ENCODE measurements at regions not wholly inside any gene's neighbourhood (a gene's known extent, or its start where the extent isn't known, plus 50 kb on each side); places are given as distances from the start of the nearest gene placed in this dataset.
"Not testable (repeated sequence)": the region's sequence is repeated elsewhere in the genome, so short reads cannot be mapped to it uniquely, and the experiment has no call there.

- no peak for DNase-seq (ENCODE audit: low spot score)
Observed at GRCh38 chr1:166490437-166490991, 323.7 kb upstream of the FAM78B start.

- not testable (repeated sequence) for DNase-seq (ENCODE audit: low spot score)
Observed at GRCh38 chr1:166493765-166494164, 327.0 kb upstream of the FAM78B start.

GRCh38 chr1:166507347-166507746 lies 331.9 kb upstream of the POGK start:
- DNase-seq (ENCODE audit: low spot score): no peak

GRCh38 chr1:166511761-166512160 lies 327.5 kb upstream of the POGK start:
- DNase-seq (ENCODE audit: low spot score): no peak

- no peak for DNase-seq (ENCODE audit: low spot score)
Observed at GRCh38 chr1:166514067-166514466, 325.2 kb upstream of the POGK start.

- DNase-seq (ENCODE audit: low spot score): no peak
Observed at GRCh38 chr1:166527752-166528151, 311.5 kb upstream of the POGK start.

- DNase-seq (ENCODE audit: low spot score): no peak
Observed at GRCh38 chr1:166538646-166539045, 300.6 kb upstream of the POGK start.

GRCh38 chr1:166544036-166544435 lies 295.2 kb upstream of the POGK start:
- DNase-seq (ENCODE audit: low spot score): no peak

GRCh38 chr1:166544561-166544960 lies 294.7 kb upstream of the POGK start:
- DNase-seq (ENCODE audit: low spot score): no peak

- DNase-seq (ENCODE audit: low spot score): no peak
Observed at GRCh38 chr1:166552706-166553105, 286.6 kb upstream of the POGK start.

- no peak for DNase-seq (ENCODE audit: low spot score)
Observed at GRCh38 chr1:166570954-166571353, 268.3 kb upstream of the POGK start.

GRCh38 chr1:166573199-166573598 lies 266.1 kb upstream of the POGK start:
- DNase-seq (ENCODE audit: low spot score): no peak

GRCh38 chr1:166579557-166580501 lies 259.4 kb upstream of the POGK start:
- no peak for DNase-seq (ENCODE audit: low spot score)

- no peak for DNase-seq (ENCODE audit: low spot score)
Observed at GRCh38 chr1:166588741-166589140, 250.5 kb upstream of the POGK start.

GRCh38 chr1:166590161-166590560 lies 249.1 kb upstream of the POGK start:
- DNase-seq (ENCODE audit: low spot score): no peak

- no peak for DNase-seq (ENCODE audit: low spot score)
Observed at GRCh38 chr1:166594646-166595045, 244.6 kb upstream of the POGK start.

- no peak for DNase-seq (ENCODE audit: low spot score)
Observed at GRCh38 chr1:166597516-166597915, 241.8 kb upstream of the POGK start.

- DNase-seq (ENCODE audit: low spot score): no peak
Observed at GRCh38 chr1:166600574-166600973, 238.7 kb upstream of the POGK start.

- DNase-seq (ENCODE audit: low spot score): no peak
Observed at GRCh38 chr1:166601650-166602278, 237.5 kb upstream of the POGK start.

GRCh38 chr1:166602801-166603200 lies 236.5 kb upstream of the POGK start:
- not testable (repeated sequence) for DNase-seq (ENCODE audit: low spot score)

GRCh38 chr1:166603296-166603695 lies 236.0 kb upstream of the POGK start:
- no peak for DNase-seq (ENCODE audit: low spot score)

- DNase-seq (ENCODE audit: low spot score): no peak
Observed at GRCh38 chr1:166605137-166605536, 234.1 kb upstream of the POGK start.

- no peak for DNase-seq (ENCODE audit: low spot score)
Observed at GRCh38 chr1:166612886-166613285, 226.4 kb upstream of the POGK start.

All from HuH-7.5 (cell line).